Smooth muscle cell (in vitro differentiated cells): ENCODE measurements at regions not wholly inside any gene's neighbourhood (a gene's known extent, or its start where the extent isn't known, plus 50 kb on each side); places are given as distances from the start of the nearest gene placed in this dataset.

ENCODE experiments used
- DNase-seq: peaks from one replicate; lab custom pipeline; 2025; ENCODE audit not compliant: unreplicated experiment; lab: John Stamatoyannopoulos, UW
- H2AFZ ChIP-seq: fragments of 200-600 bp; sonication (generic); 2 replicates; pipeline ENCODE4 v1.6.0; 2016; ENCODE audit warnings: antibody characterized with exemption, low read depth, mild to moderate bottlenecking
- H3F3A ChIP-seq: fragments of 200-600 bp; sonication (generic); 2 replicates; pipeline ENCODE4 v1.6.0; 2017; ENCODE audit warnings: antibody characterized with exemption, low read depth
- H3K27ac ChIP-seq: fragments of 200-600 bp; sonication (generic); 2 replicates; pipeline ENCODE4 v1.5.1; 2016; ENCODE audit warnings: low read depth, mild to moderate bottlenecking
- H3K27me3 ChIP-seq: fragments of 200-600 bp; sonication (generic); 2 replicates; pipeline ENCODE4 v1.6.1; 2016; ENCODE audit warnings: low read depth, mild to moderate bottlenecking
- H3K36me3 ChIP-seq: fragments of 200-600 bp; sonication (generic); 2 replicates; pipeline ENCODE4 v1.5.1; 2016; ENCODE audit warnings: low read depth
- H3K4me1 ChIP-seq: fragments of 200-600 bp; sonication (generic); 2 replicates; pipeline ENCODE4 v1.5.1; 2016; ENCODE audit warnings: low read depth
- H3K4me2 ChIP-seq: fragments of 200-600 bp; sonication (generic); 2 replicates; pipeline ENCODE4 v1.6.0; 2016; ENCODE audit warnings: mild to moderate bottlenecking
- H3K4me3 ChIP-seq: fragments of 200-600 bp; sonication (generic); 2 replicates; pipeline ENCODE4 v1.5.1; 2016; ENCODE audit warnings: mild to moderate bottlenecking
- H3K79me2 ChIP-seq: fragments of 200-600 bp; sonication (generic); 2 replicates; pipeline ENCODE4 v1.6.0; 2016; ENCODE audit warnings: low read depth, mild to moderate bottlenecking
- H3K9ac ChIP-seq: fragments of 200-600 bp; sonication (generic); 2 replicates; pipeline ENCODE4 v1.6.0; 2016; ENCODE audit warnings: low read depth
- H3K9me3 ChIP-seq: fragments of 200-600 bp; sonication (generic); replicated peaks from 2 replicates; pipeline ENCODE4 v1.5.1; 2016; ENCODE audit warnings: low read depth
- H4K20me1 ChIP-seq: fragments of 200-600 bp; sonication (generic); 2 replicates; pipeline ENCODE4 v1.6.0; 2016; ENCODE audit warnings: low read depth
- WGBS: methylation state at CpG from one replicate; pipeline ENCODE4 v1.1.7; 2016; ENCODE audit warnings: low lambda C conversion rate; 5-methylcytosine and 5-hydroxymethylcytosine counted together
- TF ChIP-seq, protein P1 (sequence below): fragments of 200-600 bp; sonication (generic); IDR thresholded peaks from 2 replicates; pipeline ENCODE4 v1.5.1; 2017; ENCODE audit warnings: borderline replicate concordance, mild to moderate bottlenecking, antibody characterized with exemption; ENCODE audit not compliant: insufficient read depth, poor library complexity, severe bottlenecking

DNA sequence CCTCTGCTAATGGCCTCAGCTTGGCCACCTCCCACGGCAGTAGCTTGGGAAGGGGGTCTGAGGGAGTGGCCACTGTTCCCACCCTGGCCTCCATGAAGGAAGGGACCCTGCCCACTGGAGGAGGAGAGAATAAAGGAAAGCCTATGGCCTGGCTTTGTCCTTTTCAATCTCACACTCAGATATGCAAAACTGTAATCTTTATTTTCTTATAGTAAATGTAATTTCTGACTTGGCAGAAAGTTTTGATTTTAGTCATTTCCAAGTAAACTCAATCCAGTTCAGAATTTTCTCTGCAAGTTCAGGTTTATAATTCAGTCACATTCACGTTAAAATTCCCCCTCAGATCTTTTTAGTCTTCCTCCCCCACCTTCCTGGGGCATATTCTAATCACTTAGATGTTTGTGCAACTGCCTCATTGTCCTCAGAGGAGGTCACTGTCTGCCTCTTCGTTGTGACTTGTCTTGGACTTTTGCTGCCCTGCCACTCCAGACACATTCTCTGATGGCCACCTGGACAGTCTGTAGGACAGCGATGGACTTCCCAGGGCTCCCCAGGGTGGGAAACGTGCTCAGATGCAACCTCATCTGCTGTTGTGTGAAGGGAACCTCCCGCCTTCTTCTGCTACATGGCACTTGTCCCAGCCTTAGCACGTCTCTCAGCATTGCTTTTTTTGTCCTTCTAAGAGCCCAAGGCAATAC, 222.8 kb upstream of the TBL1XR1 start:
- H4K20me1 ChIP-seq: no peaks in the 10 kb centered on the region
- TF ChIP-seq, protein P1, sequence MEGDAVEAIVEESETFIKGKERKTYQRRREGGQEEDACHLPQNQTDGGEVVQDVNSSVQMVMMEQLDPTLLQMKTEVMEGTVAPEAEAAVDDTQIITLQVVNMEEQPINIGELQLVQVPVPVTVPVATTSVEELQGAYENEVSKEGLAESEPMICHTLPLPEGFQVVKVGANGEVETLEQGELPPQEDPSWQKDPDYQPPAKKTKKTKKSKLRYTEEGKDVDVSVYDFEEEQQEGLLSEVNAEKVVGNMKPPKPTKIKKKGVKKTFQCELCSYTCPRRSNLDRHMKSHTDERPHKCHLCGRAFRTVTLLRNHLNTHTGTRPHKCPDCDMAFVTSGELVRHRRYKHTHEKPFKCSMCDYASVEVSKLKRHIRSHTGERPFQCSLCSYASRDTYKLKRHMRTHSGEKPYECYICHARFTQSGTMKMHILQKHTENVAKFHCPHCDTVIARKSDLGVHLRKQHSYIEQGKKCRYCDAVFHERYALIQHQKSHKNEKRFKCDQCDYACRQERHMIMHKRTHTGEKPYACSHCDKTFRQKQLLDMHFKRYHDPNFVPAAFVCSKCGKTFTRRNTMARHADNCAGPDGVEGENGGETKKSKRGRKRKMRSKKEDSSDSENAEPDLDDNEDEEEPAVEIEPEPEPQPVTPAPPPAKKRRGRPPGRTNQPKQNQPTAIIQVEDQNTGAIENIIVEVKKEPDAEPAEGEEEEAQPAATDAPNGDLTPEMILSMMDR: no peak
- no peaks in the 10 kb centered on the region for H3K79me2 ChIP-seq
- no peaks in the 10 kb centered on the region for H3K4me1 ChIP-seq
- no peak overlapping the region for H3K27ac ChIP-seq
- 81% methylated on average over 7 of the region's 7 CpGs for WGBS
- H3K27me3 ChIP-seq: no peaks in the 10 kb centered on the region
- H3K9me3 ChIP-seq: no peaks in the 10 kb centered on the region
- H3F3A ChIP-seq: no peaks in the 10 kb centered on the region
- no peak overlapping the region for H3K9ac ChIP-seq
- DNase-seq: no peak
- no peak overlapping the region for H2AFZ ChIP-seq
- H3K4me3 ChIP-seq: no peak overlapping the region
- H3K4me2 ChIP-seq: no peak overlapping the region
- no peaks in the 10 kb centered on the region for H3K36me3 ChIP-seq

DNA sequence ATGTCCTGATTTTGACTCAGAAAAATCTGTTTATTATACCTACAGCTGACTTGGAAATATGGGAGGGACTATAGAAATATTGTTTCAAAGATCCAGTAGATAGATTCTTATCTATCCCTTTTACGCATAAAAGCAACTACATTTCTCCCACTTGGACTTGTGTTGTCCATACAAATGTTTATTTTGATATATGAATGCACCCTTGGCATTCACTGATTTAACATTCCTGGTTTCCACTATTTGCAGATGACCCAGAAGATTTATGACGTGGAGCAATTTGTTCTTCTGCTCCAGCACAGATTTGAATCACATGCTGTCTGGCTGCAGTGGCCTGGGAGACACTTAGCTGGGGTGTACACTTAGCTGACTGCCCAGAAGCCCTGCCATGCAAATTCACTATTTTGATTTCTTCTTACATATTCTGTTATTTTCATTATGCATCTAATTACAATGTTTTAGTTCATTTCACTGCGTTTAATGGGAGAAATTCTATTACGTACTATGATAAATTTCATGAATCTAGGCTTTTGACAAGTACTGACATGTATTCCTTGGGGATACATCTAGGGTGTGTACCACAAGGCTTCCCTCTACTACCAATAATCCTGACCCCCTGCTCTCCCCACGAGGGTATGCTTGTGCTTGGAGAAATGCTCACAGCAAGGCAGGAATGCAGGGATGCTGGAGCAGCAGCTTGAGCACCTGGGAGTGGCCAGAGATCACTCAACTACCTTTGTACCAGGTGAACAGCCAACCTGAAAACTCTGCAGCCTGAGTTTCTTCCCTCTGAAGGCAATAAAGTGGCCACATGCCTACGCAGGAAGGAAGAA, 223.6 kb upstream of the TBL1XR1 start:
- H4K20me1 ChIP-seq: no peaks in the 10 kb centered on the region
- H3K27me3 ChIP-seq: no peaks in the 10 kb centered on the region
- H3K4me2 ChIP-seq: no peak overlapping the region
- H3K27ac ChIP-seq: no peak overlapping the region
- no peaks in the 10 kb centered on the region for H3K36me3 ChIP-seq
- no peaks in the 10 kb centered on the region for H3K79me2 ChIP-seq
- no peak overlapping the region for H3K4me3 ChIP-seq
- DNase-seq: no peak
- no peak overlapping the region for H2AFZ ChIP-seq
- H3K4me1 ChIP-seq: no peaks in the 10 kb centered on the region
- no peaks in the 10 kb centered on the region for H3K9me3 ChIP-seq
- TF ChIP-seq, protein P1: no peak
- H3K9ac ChIP-seq: no peak overlapping the region
- 84% methylated on average over 6 of the region's 6 CpGs for whole genome bisulfite sequencing
- no peaks in the 10 kb centered on the region for H3F3A ChIP-seq

- no peaks in the 10 kb centered on the region for H3K36me3 ChIP-seq
- no peaks in the 10 kb centered on the region for H3K9me3 ChIP-seq
- H3K27me3 ChIP-seq: no peaks in the 10 kb centered on the region
- 96% methylated on average over 1 of the region's 1 CpG for WGBS
- DNase-seq: no peak
- no peaks in the 10 kb centered on the region for H3K4me1 ChIP-seq
- no peak overlapping the region for H3K4me2 ChIP-seq
- TF ChIP-seq, protein P1: no peak
- no peak overlapping the region for H3K9ac ChIP-seq
- H3F3A ChIP-seq: no peaks in the 10 kb centered on the region
- H4K20me1 ChIP-seq: no peaks in the 10 kb centered on the region
- H3K4me3 ChIP-seq: no peak overlapping the region
- H2AFZ ChIP-seq: no peak overlapping the region
- no peak overlapping the region for H3K27ac ChIP-seq
- H3K79me2 ChIP-seq: no peaks in the 10 kb centered on the region
Measured at GRCh38 chr3:177421481-177421785, 224.2 kb upstream of the TBL1XR1 start.

GRCh38 chr3:177424521-177424920, 227.2 kb upstream of the TBL1XR1 start:
- no peaks in the 10 kb centered on the region for H3K27me3 ChIP-seq
- no peaks in the 10 kb centered on the region for H4K20me1 ChIP-seq
- H3K4me3 ChIP-seq: no peak overlapping the region
- DNase-seq: no peak
- no peaks in the 10 kb centered on the region for H3F3A ChIP-seq
- WGBS: 88% methylated on average over 3 of the region's 3 CpGs
- H3K9me3 ChIP-seq: no peaks in the 10 kb centered on the region
- no peaks in the 10 kb centered on the region for H3K79me2 ChIP-seq
- H2AFZ ChIP-seq: no peak overlapping the region
- TF ChIP-seq, protein P1: no peak
- no peak overlapping the region for H3K9ac ChIP-seq
- no peaks in the 10 kb centered on the region for H3K36me3 ChIP-seq
- no peak overlapping the region for H3K4me2 ChIP-seq
- no peaks in the 10 kb centered on the region for H3K4me1 ChIP-seq
- H3K27ac ChIP-seq: no peak overlapping the region
